ENCODE measurements at regions not wholly inside any gene's neighbourhood (a gene's known extent, or its start where the extent isn't known, plus 50 kb on each side); places are given as distances from the start of the nearest gene placed in this dataset.

GRCh38 chr5:67494186-67494855, 297.7 kb upstream of the CD180 start:
- no peak for DNase-seq (ENCODE audit: extremely low read depth in 1 of 11, low read depth in 9 of 11, low spot score in 4 of 11)

GRCh38 chr5:67493676-67494075, 297.1 kb upstream of the CD180 start:
- DNase-seq (ENCODE audit: extremely low read depth in 1 of 11, low read depth in 9 of 11, low spot score in 4 of 11): peak in 3 of 11 donors; percentile 9 to 24 (median 13)

GRCh38 chr5:67490543-67491321, 294.1 kb upstream of the CD180 start:
- no peak for DNase-seq (ENCODE audit: extremely low read depth in 1 of 11, low read depth in 9 of 11, low spot score in 4 of 11)

GRCh38 chr5:67488885-67489284, 292.3 kb upstream of the CD180 start:
- no peak for DNase-seq (ENCODE audit: extremely low read depth in 1 of 11, low read depth in 9 of 11, low spot score in 4 of 11)

- DNase-seq (ENCODE audit: extremely low read depth in 1 of 11, low read depth in 9 of 11, low spot score in 4 of 11): no peak
Measured at GRCh38 chr5:67487862-67488261, 291.3 kb upstream of the CD180 start.

- DNase-seq (ENCODE audit: extremely low read depth in 1 of 11, low read depth in 9 of 11, low spot score in 4 of 11): no peak
Measured at GRCh38 chr5:67483453-67484030, 286.9 kb upstream of the CD180 start.

- no peak for DNase-seq (ENCODE audit: extremely low read depth in 1 of 11, low read depth in 9 of 11, low spot score in 4 of 11)
Measured at GRCh38 chr5:67481362-67481761, 284.8 kb upstream of the CD180 start.

- DNase-seq (ENCODE audit: extremely low read depth in 1 of 11, low read depth in 9 of 11, low spot score in 4 of 11): no peak
Measured at GRCh38 chr5:67478337-67478736, 281.7 kb upstream of the CD180 start.

- DNase-seq (ENCODE audit: extremely low read depth in 1 of 11, low read depth in 9 of 11, low spot score in 4 of 11): no peak
Measured at GRCh38 chr5:67476995-67477394, 280.4 kb upstream of the CD180 start.

GRCh38 chr5:67476531-67476930, 279.9 kb upstream of the CD180 start:
- no peak for DNase-seq (ENCODE audit: extremely low read depth in 1 of 11, low read depth in 9 of 11, low spot score in 4 of 11)

GRCh38 chr5:67475489-67475888, 278.9 kb upstream of the CD180 start:
- DNase-seq (ENCODE audit: extremely low read depth in 1 of 11, low read depth in 9 of 11, low spot score in 4 of 11): no peak

- no peak for DNase-seq (ENCODE audit: extremely low read depth in 1 of 11, low read depth in 9 of 11, low spot score in 4 of 11)
Measured at GRCh38 chr5:67474597-67475238, 278.1 kb upstream of the CD180 start.

GRCh38 chr5:67467110-67467509, 270.5 kb upstream of the CD180 start:
- no peak for DNase-seq (ENCODE audit: extremely low read depth in 1 of 11, low read depth in 9 of 11, low spot score in 4 of 11)

GRCh38 chr5:67465537-67466207, 269.1 kb upstream of the CD180 start:
- no peak for DNase-seq (ENCODE audit: extremely low read depth in 1 of 11, low read depth in 9 of 11, low spot score in 4 of 11)

- DNase-seq (ENCODE audit: extremely low read depth in 1 of 11, low read depth in 9 of 11, low spot score in 4 of 11): no peak
Measured at GRCh38 chr5:67462147-67462546, 265.5 kb upstream of the CD180 start.

- no peak for DNase-seq (ENCODE audit: extremely low read depth in 1 of 11, low read depth in 9 of 11, low spot score in 4 of 11)
Measured at GRCh38 chr5:67459253-67459652, 262.7 kb upstream of the CD180 start.

GRCh38 chr5:67455970-67456369, 259.4 kb upstream of the CD180 start:
- DNase-seq (ENCODE audit: extremely low read depth in 1 of 11, low read depth in 9 of 11, low spot score in 4 of 11): no peak

GRCh38 chr5:67454957-67455561, 258.5 kb upstream of the CD180 start:
- DNase-seq (ENCODE audit: extremely low read depth in 1 of 11, low read depth in 9 of 11, low spot score in 4 of 11): no peak
